ENCODE measurements at regions not wholly inside any gene's neighbourhood (a gene's known extent, or its start where the extent isn't known, plus 50 kb on each side); places are given as distances from the start of the nearest gene placed in this dataset.

DNA sequence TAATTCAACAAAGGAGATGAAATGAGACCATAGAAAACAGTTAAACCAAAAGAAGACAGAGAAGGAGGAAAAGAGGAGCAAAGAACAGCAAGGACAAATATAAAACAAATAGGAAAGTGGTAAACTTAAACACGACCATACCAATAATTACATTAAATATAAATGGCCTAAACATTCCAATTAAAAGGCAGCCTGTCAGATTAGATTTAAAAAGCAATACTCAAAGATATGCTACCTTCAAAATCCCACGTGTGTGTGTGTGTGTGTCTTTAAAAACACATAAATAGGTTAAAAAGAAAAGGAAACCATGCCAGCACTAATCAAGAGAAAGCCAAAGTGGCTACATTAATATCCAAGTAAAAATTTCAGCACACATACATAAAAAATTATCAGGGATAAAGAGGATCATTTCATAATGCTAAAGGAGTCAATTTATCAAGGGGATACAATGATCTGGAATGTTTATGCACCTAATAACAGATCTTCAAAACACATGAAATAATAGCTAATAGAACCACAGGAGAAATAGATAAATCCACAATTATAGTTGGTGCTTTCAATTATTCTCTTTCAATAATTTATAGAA lies 355.7 kb upstream of the POU3F1 start:
- Histone ChIP-seq H3K27me3 (ENCODE audit: insufficient read depth, low read length) (peaks cover 13% of the 10 kb centered on the region), H3K4me3 (ENCODE audit: low read length) (no peak overlapping the region), H3K4me1 (ENCODE audit: insufficient read depth, low read length) (no peaks in the 10 kb centered on the region), H3K9me3 (ENCODE audit: low read depth, low read length) (peaks cover 5% of the 10 kb centered on the region)

DNA sequence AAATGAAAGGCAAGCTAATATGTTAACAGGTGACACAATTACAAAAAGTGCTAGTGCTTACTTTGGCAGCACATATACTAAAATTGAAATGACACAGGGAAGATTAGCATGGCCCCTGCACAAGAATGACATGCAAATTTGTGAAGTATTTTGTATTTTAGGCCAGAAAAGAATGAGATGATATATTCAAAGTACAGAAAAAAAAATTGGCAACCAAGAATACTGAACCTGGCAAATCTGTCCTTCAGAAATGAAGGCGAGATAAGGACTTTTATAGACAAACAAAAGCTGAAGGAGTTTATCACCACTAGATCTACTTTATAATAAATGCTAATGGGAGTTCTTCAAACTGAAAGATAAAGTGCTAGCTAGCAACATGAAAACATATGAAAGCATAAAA lies 350.0 kb upstream of the POU3F1 start:
- Histone ChIP-seq H3K4me1 (ENCODE audit: insufficient read depth, low read length) (peaks cover 12% of the 10 kb centered on the region), H3K9me3 (ENCODE audit: low read depth, low read length) (peaks cover 8% of the 10 kb centered on the region), H3K27me3 (ENCODE audit: insufficient read depth, low read length) (peaks cover 15% of the 10 kb centered on the region), H3K4me3 (ENCODE audit: low read length) (no peak overlapping the region)

DNA sequence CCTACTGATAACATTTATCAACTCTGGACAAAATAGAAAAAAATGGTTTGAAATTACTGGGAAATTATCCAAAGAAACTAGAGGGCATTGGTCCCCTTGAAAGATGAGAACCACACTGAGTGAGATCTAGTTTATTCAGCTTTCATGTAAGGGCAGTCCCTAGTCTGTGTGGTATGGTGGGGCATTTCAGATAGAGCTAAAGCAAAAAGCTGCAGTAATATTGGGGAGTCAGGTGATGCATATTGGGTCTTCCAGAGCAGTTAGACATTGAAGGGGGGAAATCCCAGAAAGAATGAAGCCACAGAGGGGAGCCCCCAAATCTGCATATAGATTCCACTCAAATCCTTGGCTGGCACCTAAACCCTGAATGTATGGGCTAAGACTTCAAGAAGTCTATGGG lies 347.7 kb upstream of the POU3F1 start:
- H3K4me3 ChIP-seq (ENCODE audit: low read length): no peak overlapping the region
- peaks cover 8% of the 10 kb centered on the region for H3K9me3 ChIP-seq (ENCODE audit: low read depth, low read length)
- peaks cover 13% of the 10 kb centered on the region for H3K27me3 ChIP-seq (ENCODE audit: insufficient read depth, low read length)
- H3K4me1 ChIP-seq (ENCODE audit: insufficient read depth, low read length): peaks cover 12% of the 10 kb centered on the region

DNA sequence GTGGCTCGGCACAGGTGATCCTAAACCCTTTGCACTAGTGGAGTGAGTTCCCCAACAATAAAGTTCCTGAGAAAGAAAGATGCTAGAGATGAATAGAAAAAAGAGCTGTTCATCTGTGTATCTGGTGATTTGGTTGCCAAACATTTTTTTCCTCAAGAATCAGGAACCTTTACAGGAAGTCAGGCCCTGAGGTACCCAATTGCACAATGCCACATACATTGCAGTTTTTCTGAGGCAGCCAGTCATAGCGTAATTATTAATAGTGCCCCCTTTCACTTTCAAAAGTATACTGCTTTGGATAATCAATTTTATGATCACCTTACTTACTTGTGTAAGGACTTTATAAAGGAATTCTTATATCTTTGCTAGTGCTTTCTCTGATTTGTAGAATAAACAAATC lies 346.3 kb upstream of the POU3F1 start:
- H3K9me3 ChIP-seq (ENCODE audit: low read depth, low read length): peaks cover 8% of the 10 kb centered on the region
- H3K4me1 ChIP-seq (ENCODE audit: insufficient read depth, low read length): peaks cover 12% of the 10 kb centered on the region
- peaks cover 9% of the 10 kb centered on the region for H3K27me3 ChIP-seq (ENCODE audit: insufficient read depth, low read length)
- H3K4me3 ChIP-seq (ENCODE audit: low read length): no peak overlapping the region

DNA sequence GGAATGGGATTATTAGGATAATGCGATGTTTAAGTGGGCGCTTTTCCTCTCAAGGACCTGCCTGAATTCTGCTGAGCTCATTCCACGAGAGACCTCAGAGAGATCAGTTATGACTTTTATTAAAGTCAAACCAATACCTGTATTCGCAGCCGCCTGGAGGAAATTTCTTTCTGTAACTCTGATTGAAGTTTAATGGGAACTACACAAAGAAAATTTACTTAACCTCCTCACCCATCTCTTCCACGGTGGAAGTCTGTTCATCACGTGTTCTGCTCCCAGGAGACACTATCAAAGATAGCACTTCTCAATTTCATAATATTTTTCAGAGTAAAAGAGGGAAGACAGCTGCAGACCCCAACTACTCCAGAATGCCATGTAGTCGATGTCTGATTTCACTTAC lies 334.7 kb upstream of the POU3F1 start:
- H3K9me3 ChIP-seq (ENCODE audit: low read depth, low read length): no peaks in the 10 kb centered on the region
- H3K27me3 ChIP-seq (ENCODE audit: insufficient read depth, low read length): peaks cover 5% of the 10 kb centered on the region
- H3K4me1 ChIP-seq (ENCODE audit: insufficient read depth, low read length): no peaks in the 10 kb centered on the region
- H3K4me3 ChIP-seq (ENCODE audit: low read length): no peak overlapping the region

DNA sequence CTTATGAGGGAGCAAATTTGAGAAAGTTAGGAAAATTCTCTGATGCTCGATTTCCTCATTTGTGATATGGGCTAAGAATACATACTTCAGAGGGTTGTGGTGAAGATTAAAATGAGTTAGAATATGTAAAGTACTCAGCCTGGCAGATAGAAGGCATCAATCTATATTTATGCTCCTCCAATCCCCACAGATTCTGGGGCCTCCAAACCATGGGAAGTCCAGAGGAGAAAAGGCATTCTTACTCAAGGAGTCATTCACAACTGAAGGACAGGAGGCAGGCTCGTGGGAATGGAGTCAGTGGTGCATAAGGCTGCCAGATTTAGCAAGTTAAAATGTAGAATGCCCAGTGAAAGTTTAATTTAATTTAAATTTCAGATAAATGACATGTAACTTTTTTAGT lies 330.0 kb upstream of the POU3F1 start:
- Histone ChIP-seq H3K4me3 (ENCODE audit: low read length) (no peak overlapping the region), H3K27me3 (ENCODE audit: insufficient read depth, low read length) (peaks cover 1% of the 10 kb centered on the region), H3K4me1 (ENCODE audit: insufficient read depth, low read length) (no peaks in the 10 kb centered on the region), H3K9me3 (ENCODE audit: low read depth, low read length) (peaks cover 14% of the 10 kb centered on the region)

DNA sequence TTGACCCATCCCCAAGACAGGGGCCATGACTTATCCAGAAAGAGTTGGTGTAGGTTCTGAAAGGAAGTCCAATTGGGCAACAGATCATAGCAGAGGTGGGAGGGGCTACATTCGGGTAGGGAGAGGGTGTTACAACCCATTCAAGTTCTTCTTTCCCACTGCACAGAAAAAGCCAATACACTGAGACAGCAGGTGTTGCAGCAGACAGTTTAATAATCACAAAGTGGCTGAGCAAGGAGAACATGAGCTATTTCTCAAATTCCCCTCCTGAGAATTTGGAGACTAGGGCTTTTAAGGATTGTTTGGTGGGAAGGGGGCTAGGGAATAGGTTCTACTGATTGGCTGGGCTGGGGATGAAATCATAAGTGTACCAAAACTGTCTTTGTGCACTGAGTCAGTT lies 328.4 kb upstream of the POU3F1 start:
- H3K4me3 ChIP-seq (ENCODE audit: low read length): no peak overlapping the region
- no peaks in the 10 kb centered on the region for H3K27me3 ChIP-seq (ENCODE audit: insufficient read depth, low read length)
- H3K9me3 ChIP-seq (ENCODE audit: low read depth, low read length): peaks cover 14% of the 10 kb centered on the region
- no peaks in the 10 kb centered on the region for H3K4me1 ChIP-seq (ENCODE audit: insufficient read depth, low read length)

DNA sequence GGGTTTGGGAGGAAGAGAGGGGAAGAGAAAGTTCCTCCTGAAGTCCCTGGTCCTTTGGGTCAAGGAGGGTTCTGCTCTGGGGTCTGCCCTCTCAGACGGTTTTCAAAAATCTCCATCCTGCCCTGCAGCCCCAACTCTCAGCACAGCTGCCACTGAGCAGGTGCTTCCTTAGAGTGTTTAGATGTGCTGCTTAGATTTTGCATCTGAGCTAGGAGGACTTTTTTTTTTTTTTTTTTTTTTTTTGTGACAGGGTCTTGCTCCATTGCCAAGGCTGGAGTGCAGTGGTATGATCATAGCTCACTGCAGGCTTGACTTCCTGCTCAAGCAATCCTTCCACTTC lies 324.9 kb upstream of the POU3F1 start:
- peaks cover 14% of the 10 kb centered on the region for H3K9me3 ChIP-seq (ENCODE audit: low read depth, low read length)
- no peak overlapping the region for H3K4me3 ChIP-seq (ENCODE audit: low read length)
- no peaks in the 10 kb centered on the region for H3K4me1 ChIP-seq (ENCODE audit: insufficient read depth, low read length)
- H3K27me3 ChIP-seq (ENCODE audit: insufficient read depth, low read length): peaks cover 2% of the 10 kb centered on the region

DNA sequence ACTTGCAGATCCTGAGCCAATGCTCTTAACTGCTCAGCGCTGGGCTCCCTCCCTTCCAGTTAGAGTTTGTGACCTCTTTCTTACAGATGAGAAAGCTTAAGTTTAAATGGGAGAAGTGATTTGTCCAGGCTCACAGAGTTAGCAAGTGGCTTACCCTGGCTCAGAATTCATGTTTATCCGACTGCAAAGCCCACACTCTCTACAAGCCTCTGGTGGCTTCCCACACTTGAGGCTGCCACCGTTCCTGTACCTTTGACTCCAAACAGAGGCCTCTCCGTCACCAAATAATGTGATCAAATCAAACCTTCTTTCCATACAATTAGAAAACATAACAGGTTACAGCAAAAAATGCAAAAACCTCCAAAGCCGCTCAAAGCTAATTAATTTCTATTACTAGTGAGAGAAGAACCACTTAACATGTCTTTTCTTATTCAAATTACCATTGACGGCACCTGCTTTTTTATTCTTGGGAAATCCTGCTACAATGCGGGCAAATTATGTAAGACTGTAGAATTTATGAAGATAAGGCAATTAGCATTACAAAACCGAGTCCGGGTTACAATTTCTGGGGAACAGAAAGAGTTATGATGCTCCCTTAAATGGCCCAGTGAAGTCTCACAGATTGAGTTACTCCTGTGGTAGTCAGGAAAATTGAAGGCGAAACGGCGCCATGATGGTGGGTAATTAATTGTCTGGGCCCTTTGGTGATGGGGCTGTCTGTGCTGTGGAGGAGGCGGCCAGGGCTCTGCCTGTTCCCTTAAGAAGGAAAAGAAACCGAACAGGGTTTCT lies 324.3 kb upstream of the POU3F1 start:
- Histone ChIP-seq H3K4me1 (ENCODE audit: insufficient read depth, low read length) (no peaks in the 10 kb centered on the region), H3K27me3 (ENCODE audit: insufficient read depth, low read length) (peaks cover 2% of the 10 kb centered on the region), H3K9me3 (ENCODE audit: low read depth, low read length) (peaks cover 14% of the 10 kb centered on the region), H3K4me3 (ENCODE audit: low read length) (no peak overlapping the region)

DNA sequence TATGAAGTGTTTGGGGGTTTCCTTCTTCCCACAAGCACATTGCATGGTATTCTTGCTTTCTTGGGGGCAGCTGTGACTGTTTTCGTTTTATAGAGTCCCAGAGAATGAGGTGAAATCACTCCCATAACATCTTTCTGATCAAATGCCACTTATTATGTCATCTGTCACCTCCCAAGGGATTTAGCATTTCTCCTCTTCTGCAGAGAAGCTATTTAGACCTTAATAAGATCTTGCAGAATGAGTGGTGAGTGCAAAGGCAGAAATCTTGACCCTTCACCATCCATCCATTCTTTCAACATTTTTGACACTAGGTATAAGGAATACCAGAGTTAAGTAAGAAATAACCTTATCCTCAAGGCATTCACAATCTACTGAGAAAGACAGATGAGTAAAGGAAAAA lies 318.6 kb upstream of the POU3F1 start:
- peaks cover 2% of the 10 kb centered on the region for H3K27me3 ChIP-seq (ENCODE audit: insufficient read depth, low read length)
- no peak overlapping the region for H3K4me3 ChIP-seq (ENCODE audit: low read length)
- H3K9me3 ChIP-seq (ENCODE audit: low read depth, low read length): no peaks in the 10 kb centered on the region
- H3K4me1 ChIP-seq (ENCODE audit: insufficient read depth, low read length): no peaks in the 10 kb centered on the region

DNA sequence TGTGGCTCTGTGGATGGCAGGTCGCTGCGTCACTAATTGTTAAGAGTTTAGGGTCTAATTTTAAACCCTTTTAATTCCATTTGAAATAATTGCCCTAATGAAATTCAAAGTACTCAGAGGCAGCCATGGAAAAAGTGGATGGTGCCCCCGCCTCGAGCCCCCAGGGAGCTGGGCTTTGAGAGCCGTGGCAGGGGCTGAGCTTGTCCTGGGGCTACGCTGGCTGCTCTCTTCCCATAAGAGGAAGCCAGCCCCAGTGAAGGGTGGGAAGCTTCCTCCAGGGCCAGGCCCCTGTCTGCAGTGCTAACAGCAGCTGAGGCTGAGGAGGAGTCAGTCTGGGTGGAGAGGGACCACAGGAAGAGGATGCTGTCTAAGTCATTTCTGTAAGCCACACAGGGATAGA lies 315.0 kb upstream of the POU3F1 start:
- H3K4me1 ChIP-seq (ENCODE audit: insufficient read depth, low read length): no peaks in the 10 kb centered on the region
- no peaks in the 10 kb centered on the region for H3K9me3 ChIP-seq (ENCODE audit: low read depth, low read length)
- no peaks in the 10 kb centered on the region for H3K27me3 ChIP-seq (ENCODE audit: insufficient read depth, low read length)
- H3K4me3 ChIP-seq (ENCODE audit: low read length): no peak overlapping the region

DNA sequence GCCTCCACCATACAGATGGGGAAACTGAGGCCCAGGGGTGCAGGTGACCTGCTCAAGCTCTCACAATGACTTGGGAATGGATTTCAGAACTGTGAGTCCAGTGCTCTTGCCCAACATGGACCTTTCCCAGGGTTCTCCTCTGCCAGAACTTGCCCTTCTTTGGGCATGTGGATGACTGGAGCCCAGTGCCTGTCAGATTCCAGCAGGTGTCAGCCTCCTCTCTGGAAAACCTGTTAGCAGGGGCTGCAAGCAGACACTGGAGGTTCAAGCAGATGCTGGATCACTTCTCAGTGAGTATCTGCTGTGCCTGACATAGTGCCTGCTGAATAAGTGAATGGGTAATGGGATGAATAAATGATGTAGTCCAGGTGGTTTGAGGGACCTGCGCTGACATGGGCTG lies 314.2 kb upstream of the POU3F1 start:
- Histone ChIP-seq H3K4me1 (ENCODE audit: insufficient read depth, low read length) (no peaks in the 10 kb centered on the region), H3K27me3 (ENCODE audit: insufficient read depth, low read length) (no peaks in the 10 kb centered on the region), H3K4me3 (ENCODE audit: low read length) (no peak overlapping the region), H3K9me3 (ENCODE audit: low read depth, low read length) (no peaks in the 10 kb centered on the region)

DNA sequence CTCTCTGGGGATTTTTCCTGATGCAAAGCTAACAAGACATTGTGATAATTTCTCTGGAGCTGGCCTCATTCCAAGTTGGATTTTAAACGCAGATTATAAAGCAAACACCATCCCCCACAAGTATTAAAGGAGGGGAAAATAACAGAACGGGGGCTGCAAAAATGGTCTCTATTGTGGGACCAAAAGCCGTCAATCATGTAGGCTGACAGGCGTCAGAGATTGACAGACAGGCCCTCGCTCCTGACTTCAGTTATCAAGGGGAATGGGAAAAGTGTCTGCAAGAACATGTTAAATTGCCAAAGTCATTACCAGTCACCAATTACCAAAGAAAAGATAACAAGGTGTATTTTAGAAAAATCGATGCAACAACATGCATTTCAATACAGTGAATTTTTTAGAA lies 307.4 kb upstream of the POU3F1 start:
- H3K4me3 ChIP-seq (ENCODE audit: low read length): no peak overlapping the region
- no peaks in the 10 kb centered on the region for H3K4me1 ChIP-seq (ENCODE audit: insufficient read depth, low read length)
- H3K27me3 ChIP-seq (ENCODE audit: insufficient read depth, low read length): no peaks in the 10 kb centered on the region
- H3K9me3 ChIP-seq (ENCODE audit: low read depth, low read length): no peaks in the 10 kb centered on the region

DNA sequence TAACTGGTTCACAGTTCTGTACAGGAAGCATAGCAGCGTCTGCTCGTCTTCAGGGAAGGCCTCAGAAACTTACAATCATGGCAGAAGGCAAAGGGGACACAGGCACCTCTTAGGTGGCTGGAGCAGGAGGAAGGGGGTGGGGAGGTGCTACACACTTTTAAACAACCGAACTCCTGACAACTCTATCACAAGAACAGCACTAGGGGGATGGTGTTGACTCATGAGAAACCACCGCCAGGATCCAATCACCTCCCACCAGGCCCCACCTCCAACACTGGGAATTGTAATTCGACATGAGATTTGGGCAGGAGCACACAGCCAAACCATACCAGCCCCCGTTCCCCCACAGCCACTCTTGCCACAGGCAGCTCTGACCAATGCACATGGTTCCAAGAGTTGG lies 306.3 kb upstream of the POU3F1 start:
- peaks cover 2% of the 10 kb centered on the region for H3K27me3 ChIP-seq (ENCODE audit: insufficient read depth, low read length)
- no peak overlapping the region for H3K4me3 ChIP-seq (ENCODE audit: low read length)
- no peaks in the 10 kb centered on the region for H3K9me3 ChIP-seq (ENCODE audit: low read depth, low read length)
- H3K4me1 ChIP-seq (ENCODE audit: insufficient read depth, low read length): no peaks in the 10 kb centered on the region

DNA sequence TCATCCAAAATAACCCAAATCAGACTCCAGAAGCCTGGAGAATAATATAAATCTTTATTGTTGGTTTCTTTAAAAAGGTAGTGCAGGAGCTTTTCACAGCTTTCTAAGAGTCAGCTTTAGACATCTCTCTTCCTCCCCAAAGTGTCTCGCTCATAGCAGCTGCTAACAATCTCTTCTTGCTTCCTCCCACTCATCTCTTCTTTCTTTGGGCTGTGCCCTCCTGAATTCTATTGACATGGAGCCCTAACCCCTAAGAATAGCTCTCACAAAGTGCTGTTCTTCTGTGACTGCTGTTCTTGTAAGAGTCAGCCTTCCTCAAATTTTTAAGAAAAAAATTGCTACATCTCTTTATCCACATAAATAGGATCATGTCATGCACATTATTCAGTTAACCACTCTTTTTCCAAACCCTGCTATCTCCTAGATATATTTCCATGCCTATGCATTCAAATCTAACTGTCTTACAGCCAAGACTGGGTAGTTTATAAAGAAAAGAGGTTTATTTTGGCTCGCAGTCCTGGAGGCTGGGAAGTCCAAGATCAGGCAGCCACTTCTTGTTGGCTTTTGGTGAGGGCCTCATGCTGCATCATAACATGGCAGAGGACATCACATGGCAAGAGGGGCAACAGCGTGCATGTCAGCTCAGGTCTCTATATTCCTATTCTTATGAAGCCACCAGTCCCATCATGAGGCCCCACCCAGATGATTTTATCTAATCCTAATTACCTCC lies 301.0 kb upstream of the POU3F1 start:
- H3K4me1 ChIP-seq (ENCODE audit: insufficient read depth, low read length): no peaks in the 10 kb centered on the region
- H3K9me3 ChIP-seq (ENCODE audit: low read depth, low read length): no peaks in the 10 kb centered on the region
- H3K4me3 ChIP-seq (ENCODE audit: low read length): no peak overlapping the region
- H3K27me3 ChIP-seq (ENCODE audit: insufficient read depth, low read length): peaks cover 2% of the 10 kb centered on the region

DNA sequence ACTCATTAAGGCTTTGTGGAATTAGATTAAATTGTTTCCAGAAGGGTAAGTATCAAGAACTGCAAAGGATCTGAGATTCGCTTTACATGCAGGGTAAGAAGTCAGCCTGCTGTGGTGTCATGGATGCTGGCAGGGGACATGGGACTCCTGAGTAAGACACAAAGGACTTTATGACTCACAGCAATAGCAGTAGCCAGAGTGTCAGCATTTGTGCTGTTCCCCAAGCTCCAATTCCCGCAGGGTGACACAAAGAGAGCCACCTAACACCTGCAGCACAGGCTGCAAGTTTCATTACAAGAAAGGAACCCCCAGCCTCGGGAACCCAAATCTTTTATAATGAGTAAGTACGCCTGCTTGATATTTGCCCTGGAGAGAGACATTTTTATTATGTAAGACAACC lies 298.1 kb upstream of the POU3F1 start:
- H3K27me3 ChIP-seq (ENCODE audit: insufficient read depth, low read length): peaks cover 2% of the 10 kb centered on the region
- H3K4me3 ChIP-seq (ENCODE audit: low read length): no peak overlapping the region
- H3K4me1 ChIP-seq (ENCODE audit: insufficient read depth, low read length): no peaks in the 10 kb centered on the region
- H3K9me3 ChIP-seq (ENCODE audit: low read depth, low read length): no peaks in the 10 kb centered on the region
